Loucy (cell line): ENCODE measurements at regions not wholly inside any gene's neighbourhood (a gene's known extent, or its start where the extent isn't known, plus 50 kb on each side); places are given as distances from the start of the nearest gene placed in this dataset.

Experiments used
- H2AFZ ChIP-seq: fragments of 200-600 bp; sonication (generic); 2 replicates; pipeline ENCODE4 v1.6.0; 2016; ENCODE audit warnings: antibody characterized with exemption, mild to moderate bottlenecking, low read length, moderate library complexity
- H3F3A ChIP-seq: fragments of 200-600 bp; 2 replicates; pipeline ENCODE4 v1.6.0; 2016; ENCODE audit warnings: antibody characterized with exemption, low read depth, mild to moderate bottlenecking
- H3K27me3 ChIP-seq: fragments of 200-600 bp; sonication (generic); 2 replicates; pipeline ENCODE4 v1.6.1; 2014; ENCODE audit warnings: low read length, mild to moderate bottlenecking; ENCODE audit not compliant: insufficient read depth, poor library complexity, severe bottlenecking
- H3K36me3 ChIP-seq: fragments of 200-600 bp; sonication (generic); 2 replicates; pipeline ENCODE4 v1.6.1; 2016; ENCODE audit warnings: low read length; ENCODE audit not compliant: insufficient read depth
- H3K4me1 ChIP-seq: fragments of 200-600 bp; sonication (generic); 2 replicates; pipeline ENCODE4 v1.5.1; 2014; ENCODE audit warnings: low read length, mild to moderate bottlenecking; ENCODE audit not compliant: insufficient read depth, poor library complexity, severe bottlenecking
- H3K4me2 ChIP-seq: fragments of 200-600 bp; sonication (generic); 2 replicates; pipeline ENCODE4 v1.6.0; 2014; ENCODE audit warnings: antibody characterized with exemption, low read length, low read depth, mild to moderate bottlenecking; ENCODE audit not compliant: poor library complexity, severe bottlenecking
- H3K4me3 ChIP-seq: fragments of 200-600 bp; sonication (generic); 2 replicates; pipeline ENCODE4 v1.5.1; 2014; ENCODE audit warnings: low read length, mild to moderate bottlenecking, mixed read lengths; ENCODE audit not compliant: poor library complexity, severe bottlenecking
- H3K79me2 ChIP-seq: fragments of 200-600 bp; sonication (generic); 2 replicates; pipeline ENCODE4 v1.6.1; 2014; ENCODE audit warnings: low read length; ENCODE audit not compliant: insufficient read depth
- H3K9ac ChIP-seq: fragments of 200-600 bp; sonication (generic); 2 replicates; pipeline ENCODE4 v1.6.0; 2014; ENCODE audit warnings: mild to moderate bottlenecking, low read depth, low read length, moderate library complexity; ENCODE audit not compliant: poor library complexity, severe bottlenecking
- H3K9me2 ChIP-seq: fragments of 200-600 bp; sonication (generic); replicated peaks from 2 replicates; pipeline ENCODE4 v1.6.1; 2016; ENCODE audit warnings: low read depth, low read length, mixed read lengths
- H3K9me3 ChIP-seq: fragments of 200-600 bp; sonication (generic); 2 replicates; pipeline ENCODE4 v1.6.1; 2014; ENCODE audit warnings: mild to moderate bottlenecking, antibody characterized with exemption, low read length, low read depth; ENCODE audit not compliant: insufficient read depth
- H4K20me1 ChIP-seq: fragments of 200-600 bp; sonication (generic); 2 replicates; pipeline ENCODE4 v1.6.0; 2014; ENCODE audit warnings: antibody characterized with exemption, low read length, mild to moderate bottlenecking; ENCODE audit not compliant: insufficient read depth, poor library complexity, severe bottlenecking
- CTCF ChIP-seq: fragments of 200-600 bp; sonication (generic); conservative IDR thresholded peaks from 2 replicates; pipeline ENCODE4 v1.5.1; 2014; ENCODE audit warnings: mild to moderate bottlenecking, antibody characterized with exemption, low read length
- EZH2phosphoT487 ChIP-seq: fragments of 200-600 bp; IDR thresholded peaks from 2 replicates; pipeline ENCODE4 v1.6.1; 2018; ENCODE audit warnings: antibody characterized with exemption, mild to moderate bottlenecking, moderate library complexity, borderline replicate concordance

- Histone ChIP-seq H3K9me3 (no peaks in the 10 kb centered on the region), H2AFZ (no peak overlapping the region), H3K4me3 (no peak overlapping the region), H3K36me3 (no peaks in the 10 kb centered on the region), H3K4me1 (peaks cover 7% of the 10 kb centered on the region), H3K79me2 (no peaks in the 10 kb centered on the region), H3K4me2 (no peak overlapping the region), H3K9me2 (no peaks in the 10 kb centered on the region), H3K9ac (no peak overlapping the region), H3K27me3 (no peaks in the 10 kb centered on the region), H4K20me1 (no peaks in the 10 kb centered on the region), H3F3A (no peaks in the 10 kb centered on the region)
- TF ChIP-seq EZH2phosphoT487: no peak
- TF ChIP-seq CTCF: no peak
Measured at GRCh38 chr17:62163847-62164246, 98.8 kb upstream of the MED13 start.

GRCh38 chr17:62162898-62163297 is 97.8 kb upstream of the MED13 start:
- no peaks in the 10 kb centered on the region for H3K36me3 ChIP-seq
- no peak for TF ChIP-seq CTCF
- no peak for TF ChIP-seq EZH2phosphoT487
- H3K4me1 ChIP-seq: peaks cover 7% of the 10 kb centered on the region
- H4K20me1 ChIP-seq: no peaks in the 10 kb centered on the region
- H3K9me3 ChIP-seq: no peaks in the 10 kb centered on the region
- no peaks in the 10 kb centered on the region for H3F3A ChIP-seq
- no peak overlapping the region for H3K4me3 ChIP-seq
- H3K9ac ChIP-seq: no peak overlapping the region
- H3K9me2 ChIP-seq: no peaks in the 10 kb centered on the region
- H3K4me2 ChIP-seq: no peak overlapping the region
- no peaks in the 10 kb centered on the region for H3K79me2 ChIP-seq
- no peak overlapping the region for H2AFZ ChIP-seq
- no peaks in the 10 kb centered on the region for H3K27me3 ChIP-seq

- H3K4me3 ChIP-seq: no peak overlapping the region
- H3K79me2 ChIP-seq: no peaks in the 10 kb centered on the region
- no peaks in the 10 kb centered on the region for H4K20me1 ChIP-seq
- H2AFZ ChIP-seq: no peak overlapping the region
- no peaks in the 10 kb centered on the region for H3K9me3 ChIP-seq
- no peaks in the 10 kb centered on the region for H3K27me3 ChIP-seq
- no peak overlapping the region for H3K4me2 ChIP-seq
- no peaks in the 10 kb centered on the region for H3K36me3 ChIP-seq
- no peaks in the 10 kb centered on the region for H3K9me2 ChIP-seq
- no peak overlapping the region for H3K9ac ChIP-seq
- peaks cover 7% of the 10 kb centered on the region for H3K4me1 ChIP-seq
- no peaks in the 10 kb centered on the region for H3F3A ChIP-seq
- no peak for TF ChIP-seq EZH2phosphoT487
- no peak for TF ChIP-seq CTCF
Measured at GRCh38 chr17:62161405-62162148, 96.5 kb upstream of the MED13 start.
